HG02981 (cell line): ENCODE measurements at regions not wholly inside any gene's neighbourhood (a gene's known extent, or its start where the extent isn't known, plus 50 kb on each side); places are given as distances from the start of the nearest gene placed in this dataset.

ENCODE experiments used
- ATAC-seq: cut with Tn5 transposase; IDR thresholded peaks from one replicate; pipeline ENCODE4 v1.9.1; 2021; ENCODE audit warnings: mild to moderate bottlenecking, moderate library complexity; ENCODE audit not compliant: unreplicated experiment

- ATAC-seq = no peak
Measured at GRCh38 chr4:156656896-156657295, 314.7 kb downstream of the PDGFC start.

GRCh38 chr4:156654410-156654809, 317.2 kb downstream of the PDGFC start:
- no peak for ATAC-seq

- no peak for ATAC-seq
Measured at GRCh38 chr4:156643826-156644225, 327.8 kb downstream of the PDGFC start.

GRCh38 chr4:156642161-156642560, 329.4 kb downstream of the PDGFC start:
- ATAC-seq = no peak

GRCh38 chr4:156638925-156639605, 332.5 kb downstream of the PDGFC start:
- no peak for ATAC-seq

GRCh38 chr4:156638334-156638733, 333.3 kb downstream of the PDGFC start:
- no peak for ATAC-seq

GRCh38 chr4:156636381-156636780, 335.2 kb downstream of the PDGFC start:
- ATAC-seq = no peak

- no peak for ATAC-seq
Measured at GRCh38 chr4:156635051-156635450, 336.5 kb downstream of the PDGFC start.

- ATAC-seq = no peak
Measured at GRCh38 chr4:156634612-156635011, 337.0 kb downstream of the PDGFC start.

- no peak for ATAC-seq
Measured at GRCh38 chr4:156633847-156634246, 337.8 kb downstream of the PDGFC start.

- ATAC-seq = no peak
Measured at GRCh38 chr4:156628858-156629257, 342.7 kb downstream of the PDGFC start.

GRCh38 chr4:156623376-156623775, 348.2 kb downstream of the PDGFC start:
- no peak for ATAC-seq

- no peak for ATAC-seq
Measured at GRCh38 chr4:156620786-156621185, 350.8 kb downstream of the PDGFC start.

GRCh38 chr4:156619154-156619934, 352.3 kb downstream of the PDGFC start:
- ATAC-seq = no peak

- no peak for ATAC-seq
Measured at GRCh38 chr4:156615066-156615531, 356.5 kb downstream of the PDGFC start.

GRCh38 chr4:156614536-156614935, 357.1 kb downstream of the PDGFC start:
- ATAC-seq = no peak

GRCh38 chr4:156609421-156609820, 362.2 kb downstream of the PDGFC start:
- ATAC-seq = no peak

- no peak for ATAC-seq
Measured at GRCh38 chr4:156608651-156609050, 362.9 kb downstream of the PDGFC start.

- no peak for ATAC-seq
Measured at GRCh38 chr4:156607478-156607857, 364.1 kb downstream of the PDGFC start.

- no peak for ATAC-seq
Measured at GRCh38 chr4:156606554-156607477, 364.8 kb downstream of the PDGFC start.

- ATAC-seq = no peak
Measured at GRCh38 chr4:156598138-156598681, 373.4 kb downstream of the PDGFC start.
